ENCODE measurements at regions not wholly inside any gene's neighbourhood (a gene's known extent, or its start where the extent isn't known, plus 50 kb on each side); places are given as distances from the start of the nearest gene placed in this dataset.

DNA sequence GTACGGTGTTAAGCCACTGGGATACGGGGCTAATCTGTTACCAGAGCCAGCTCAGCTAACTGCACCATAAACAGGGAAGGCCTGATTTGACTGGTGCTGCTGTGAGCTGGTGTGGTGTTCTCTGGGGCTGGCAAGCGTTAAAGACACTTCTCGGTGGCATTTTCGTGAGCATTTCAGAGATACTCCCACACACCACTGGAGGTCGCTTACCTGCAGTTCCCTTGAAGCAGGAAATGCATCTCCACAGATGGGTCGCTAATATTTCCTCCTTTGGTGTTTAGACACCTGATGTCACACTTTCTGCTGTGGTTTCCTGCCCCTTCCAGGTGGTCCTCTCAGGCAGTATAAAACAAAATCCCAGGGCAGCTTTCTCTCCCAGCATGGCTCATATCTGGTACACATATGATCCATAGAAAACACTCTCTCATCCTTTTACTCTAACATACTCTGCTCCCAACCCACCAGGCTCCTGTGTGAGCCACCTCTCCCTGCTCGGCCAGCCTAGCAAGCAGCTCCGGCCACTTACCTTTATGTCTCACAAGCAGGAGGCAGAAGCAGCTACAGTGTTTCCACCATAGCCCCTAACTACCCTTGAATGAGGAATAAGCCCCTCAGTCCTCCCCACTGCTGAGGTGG, 129.9 kb upstream of the GRIN2B start:
- TF ChIP-seq EP300 (IDR thresholded peaks at IDR 0.05) (no peak), POLR2A (IDR thresholded peaks at IDR 0.05; ENCODE audit: low read depth) (no peak), POLR2AphosphoS5 (IDR thresholded peaks at IDR 0.05) (no peak)
- TF ChIP-seq, protein P1, sequence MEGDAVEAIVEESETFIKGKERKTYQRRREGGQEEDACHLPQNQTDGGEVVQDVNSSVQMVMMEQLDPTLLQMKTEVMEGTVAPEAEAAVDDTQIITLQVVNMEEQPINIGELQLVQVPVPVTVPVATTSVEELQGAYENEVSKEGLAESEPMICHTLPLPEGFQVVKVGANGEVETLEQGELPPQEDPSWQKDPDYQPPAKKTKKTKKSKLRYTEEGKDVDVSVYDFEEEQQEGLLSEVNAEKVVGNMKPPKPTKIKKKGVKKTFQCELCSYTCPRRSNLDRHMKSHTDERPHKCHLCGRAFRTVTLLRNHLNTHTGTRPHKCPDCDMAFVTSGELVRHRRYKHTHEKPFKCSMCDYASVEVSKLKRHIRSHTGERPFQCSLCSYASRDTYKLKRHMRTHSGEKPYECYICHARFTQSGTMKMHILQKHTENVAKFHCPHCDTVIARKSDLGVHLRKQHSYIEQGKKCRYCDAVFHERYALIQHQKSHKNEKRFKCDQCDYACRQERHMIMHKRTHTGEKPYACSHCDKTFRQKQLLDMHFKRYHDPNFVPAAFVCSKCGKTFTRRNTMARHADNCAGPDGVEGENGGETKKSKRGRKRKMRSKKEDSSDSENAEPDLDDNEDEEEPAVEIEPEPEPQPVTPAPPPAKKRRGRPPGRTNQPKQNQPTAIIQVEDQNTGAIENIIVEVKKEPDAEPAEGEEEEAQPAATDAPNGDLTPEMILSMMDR (IDR thresholded peaks at IDR 0.05), result no peak
- H3K36me3 ChIP-seq, result no peaks in the 10 kb centered on the region
- no peak overlapping the region for H3K4me3 ChIP-seq
- intact Hi-C loops (cut with DNase I), result no loop called here
- H3K4me1 ChIP-seq, result no peaks in the 10 kb centered on the region
- H3K27ac ChIP-seq (replicated peaks in 1 of 4), result no peak overlapping the region
- no peak for DNase-seq (ENCODE audit: extremely low spot score)
- no peaks in the 10 kb centered on the region for H3K27me3 ChIP-seq
- no peaks in the 10 kb centered on the region for H3K9me3 ChIP-seq
- 46% methylated on average over 9 of the region's 9 CpGs for WGBS

DNA sequence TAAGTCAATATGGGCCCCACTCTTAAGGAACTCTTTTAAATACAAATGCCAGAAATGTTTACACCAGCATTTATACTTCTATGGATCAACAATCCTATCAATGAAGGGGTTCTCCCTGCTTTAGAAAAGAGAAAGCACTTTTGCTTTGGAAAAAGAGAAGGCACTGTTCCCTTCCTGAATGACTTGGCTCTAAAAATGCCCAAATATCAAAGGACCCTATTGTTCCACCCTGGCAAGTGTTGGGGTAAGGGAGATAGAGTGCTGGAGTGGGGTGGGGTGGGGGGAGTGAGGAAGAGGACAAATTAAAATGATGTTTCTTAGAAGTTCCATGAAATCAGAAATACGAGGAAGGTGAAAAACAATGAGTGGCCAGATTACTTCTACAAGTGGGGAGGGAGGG, 131.6 kb upstream of the GRIN2B start:
- DNase-seq (ENCODE audit: extremely low spot score), result no peak
- H3K27me3 ChIP-seq, result no peaks in the 10 kb centered on the region
- no peak for TF ChIP-seq POLR2AphosphoS5 (IDR thresholded peaks at IDR 0.05)
- TF ChIP-seq, protein P1 (IDR thresholded peaks at IDR 0.05), result no peak
- no peak for TF ChIP-seq EP300 (IDR thresholded peaks at IDR 0.05)
- TF ChIP-seq POLR2A (IDR thresholded peaks at IDR 0.05; ENCODE audit: low read depth), result no peak
- intact Hi-C loops (cut with DNase I), result no loop called here
- H3K36me3 ChIP-seq, result no peaks in the 10 kb centered on the region
- no peaks in the 10 kb centered on the region for H3K4me1 ChIP-seq
- H3K4me3 ChIP-seq, result no peak overlapping the region
- WGBS, result 69% methylated on average over 1 of the region's 1 CpG
- H3K27ac ChIP-seq (replicated peaks in 1 of 4), result no peak overlapping the region
- H3K9me3 ChIP-seq, result peaks cover 0 to 6% (median 3%) of the 10 kb centered on the region in 4 donors

DNA sequence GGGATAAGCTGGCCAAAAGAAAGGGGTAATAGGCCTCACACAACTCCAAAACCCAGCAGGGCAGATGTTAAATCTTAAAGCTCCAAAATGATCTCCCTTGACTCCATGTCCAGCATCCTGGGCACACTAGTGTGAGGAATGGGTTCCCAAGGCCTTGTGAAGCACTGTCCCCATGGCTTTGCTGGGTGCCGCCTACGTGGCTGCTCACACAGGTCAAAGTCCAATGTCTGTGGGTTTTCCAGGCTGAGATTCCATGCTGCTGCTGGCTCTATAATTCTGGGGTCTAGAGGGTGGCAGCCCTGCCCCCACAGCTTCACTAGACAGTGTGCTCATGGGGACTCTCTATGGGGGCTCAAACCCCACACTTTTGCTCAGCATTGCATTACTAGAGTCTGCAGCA, 145.3 kb upstream of the GRIN2B start:
- 94% methylated on average over 2 of the region's 2 CpGs for WGBS
- peaks cover 0 to 7% (median 3%) of the 10 kb centered on the region in 4 donors for H3K9me3 ChIP-seq
- no peaks in the 10 kb centered on the region for H3K36me3 ChIP-seq
- no peak for TF ChIP-seq POLR2AphosphoS5 (IDR thresholded peaks at IDR 0.05)
- no peak for TF ChIP-seq POLR2A (IDR thresholded peaks at IDR 0.05; ENCODE audit: low read depth)
- TF ChIP-seq, protein P1 (IDR thresholded peaks at IDR 0.05), result no peak
- TF ChIP-seq EP300 (IDR thresholded peaks at IDR 0.05), result no peak
- H3K4me3 ChIP-seq, result no peak overlapping the region
- DNase-seq (ENCODE audit: extremely low spot score), result no peak
- intact Hi-C loops (cut with DNase I), result no loop called here
- H3K27me3 ChIP-seq, result no peaks in the 10 kb centered on the region
- no peak overlapping the region for H3K27ac ChIP-seq (replicated peaks in 1 of 4)
- H3K4me1 ChIP-seq, result no peaks in the 10 kb centered on the region

DNA sequence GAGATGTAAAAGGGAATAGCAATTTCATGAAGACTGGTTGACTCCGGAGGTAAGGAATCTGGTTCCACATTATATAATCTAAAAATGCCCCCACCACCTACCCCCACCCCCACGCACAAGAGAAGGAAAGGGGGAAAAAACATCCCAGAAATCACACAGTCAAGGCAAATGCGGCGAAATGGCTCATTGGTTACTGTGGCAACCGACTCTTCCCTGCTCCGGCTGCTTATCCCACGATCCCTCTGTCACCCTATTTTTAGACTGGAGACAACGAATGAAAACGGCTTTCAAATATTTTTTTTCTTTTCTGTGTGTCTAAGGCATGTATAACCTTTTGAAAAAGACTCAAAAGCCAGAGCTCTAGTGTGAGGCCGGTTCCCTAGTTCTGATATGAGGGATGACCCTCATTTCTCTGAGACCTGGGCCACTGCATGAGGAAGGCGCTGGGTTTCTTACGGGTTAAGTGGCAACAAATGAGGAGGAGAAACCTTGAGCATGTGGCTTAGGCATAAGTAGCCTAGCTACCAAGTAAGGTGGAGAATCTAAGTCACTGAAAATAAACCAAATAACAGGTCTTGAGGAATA, 148.3 kb upstream of the GRIN2B start:
- 77% methylated on average over 12 of the region's 12 CpGs for WGBS
- no peak for DNase-seq (ENCODE audit: extremely low spot score)
- no peaks in the 10 kb centered on the region for H3K27me3 ChIP-seq
- no peak overlapping the region for H3K4me3 ChIP-seq
- H3K27ac ChIP-seq (replicated peaks in 1 of 4), result no peak overlapping the region
- H3K9me3 ChIP-seq, result peaks cover 0 to 7% (median 3%) of the 10 kb centered on the region in 4 donors
- no peaks in the 10 kb centered on the region for H3K36me3 ChIP-seq
- intact Hi-C loops (cut with DNase I), result no loop called here
- TF ChIP-seq, protein P1 (IDR thresholded peaks at IDR 0.05), result no peak
- no peak for TF ChIP-seq POLR2A (IDR thresholded peaks at IDR 0.05; ENCODE audit: low read depth)
- no peak for TF ChIP-seq EP300 (IDR thresholded peaks at IDR 0.05)
- no peak for TF ChIP-seq POLR2AphosphoS5 (IDR thresholded peaks at IDR 0.05)
- H3K4me1 ChIP-seq, result no peaks in the 10 kb centered on the region

Measured in esophagus muscularis mucosa (tissue), 4 donors.